NCI-H2029 treated with DMSO at 0.1 percent for 48 hours (cell line): ENCODE measurements at regions not wholly inside any gene's neighbourhood (a gene's known extent, or its start where the extent isn't known, plus 50 kb on each side); places are given as distances from the start of the nearest gene placed in this dataset.

Experiments used
- DNase-seq: peaks from one replicate; lab custom pipeline; 2025; lab: John Stamatoyannopoulos, UW

DNA sequence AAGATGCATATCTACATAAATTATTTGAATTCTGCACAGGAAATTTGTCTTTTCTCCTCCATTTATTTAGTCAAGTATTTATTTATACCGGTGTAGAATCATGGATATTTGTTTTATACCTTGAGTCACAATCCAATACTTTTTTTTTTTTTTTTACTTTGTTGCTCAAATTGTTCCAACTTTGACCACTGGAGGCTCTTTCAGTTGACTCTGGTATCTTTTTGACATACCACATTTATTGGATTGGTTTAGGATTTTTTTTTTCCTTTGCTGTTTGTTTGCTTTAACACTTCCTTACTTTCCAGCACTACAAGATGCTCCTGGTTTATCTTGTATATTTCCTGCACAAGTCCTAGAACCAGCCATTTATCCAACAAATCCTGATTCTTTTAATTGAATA lies 543.1 kb upstream of the RIOK2 start:
- no peak for DNase-seq

GRCh38 chr5:97728920-97729319 lies 545.9 kb upstream of the RIOK2 start:
- no peak for DNase-seq

GRCh38 chr5:97729938-97730337 lies 546.9 kb upstream of the RIOK2 start:
- no peak for DNase-seq

- DNase-seq, result no peak
These were observed 552.2 kb upstream of the RIOK2 start for GRCh38 chr5:97735209-97735608.

- no peak for DNase-seq
These were observed 554.6 kb upstream of the RIOK2 start for GRCh38 chr5:97737608-97738007.

- DNase-seq, result no peak
These were observed 562.8 kb upstream of the RIOK2 start for GRCh38 chr5:97745817-97746216.

- no peak for DNase-seq
These were observed 567.5 kb upstream of the RIOK2 start for GRCh38 chr5:97750576-97750975.

DNA sequence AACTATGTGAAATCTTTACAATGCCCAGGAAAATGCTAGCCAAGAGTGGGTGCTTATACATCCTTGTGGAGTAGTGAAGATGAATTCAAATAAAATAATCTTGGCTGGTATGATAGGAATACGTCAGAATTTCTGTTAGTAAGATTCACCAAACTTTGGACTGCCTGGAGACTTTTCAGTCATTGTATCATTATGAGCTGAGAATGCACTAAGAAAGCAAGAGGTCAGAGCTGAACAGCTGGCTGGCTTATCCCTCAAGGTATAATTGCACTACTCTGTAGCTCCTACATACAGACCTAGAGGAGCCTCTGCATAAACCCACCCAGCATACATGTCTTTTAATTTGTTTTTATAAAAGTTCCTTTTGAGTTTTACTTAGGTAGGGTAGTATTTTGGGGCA lies 568.5 kb upstream of the RIOK2 start:
- DNase-seq, result no peak

- DNase-seq, result no peak
These were observed 569.8 kb upstream of the RIOK2 start for GRCh38 chr5:97752871-97753270.

DNA sequence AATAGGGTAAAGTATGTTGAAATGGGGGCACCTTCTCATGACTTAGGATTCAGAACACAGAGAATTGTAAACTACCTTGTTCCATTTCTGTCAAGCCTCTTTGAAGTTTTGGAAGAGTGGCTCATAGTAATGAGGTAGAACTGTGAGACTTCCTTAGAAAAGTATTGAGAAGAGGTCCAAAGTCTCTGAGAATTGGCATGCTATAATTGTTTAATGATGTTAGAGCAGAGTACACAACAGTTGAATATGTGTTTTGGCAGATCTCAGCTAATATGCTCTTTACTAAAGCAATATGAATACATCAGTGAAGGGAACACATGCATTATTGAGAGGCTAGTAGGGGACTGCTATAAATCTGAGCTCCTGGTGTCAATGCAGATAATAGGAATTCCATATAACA lies 579.4 kb upstream of the RIOK2 start:
- DNase-seq, result no peak

DNA sequence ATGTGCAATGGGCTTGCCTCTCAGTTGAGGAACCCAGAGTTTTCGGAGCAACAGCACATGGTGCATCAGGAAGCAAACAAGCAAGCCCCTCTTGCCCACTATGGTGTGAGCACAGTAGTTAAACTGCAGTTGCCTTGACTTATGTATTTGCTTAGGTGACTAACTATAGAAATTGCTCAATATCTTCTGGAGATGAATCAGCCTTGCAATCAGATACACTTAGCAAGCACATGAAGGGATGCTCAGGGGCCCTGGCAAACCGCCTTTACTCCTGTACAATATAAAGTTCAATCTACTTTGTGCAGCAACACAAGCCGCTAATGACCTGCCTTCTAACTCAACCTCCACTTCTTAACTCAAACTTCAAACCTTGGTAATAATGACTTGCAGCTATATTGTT lies 581.7 kb upstream of the RIOK2 start:
- DNase-seq, result no peak

DNA sequence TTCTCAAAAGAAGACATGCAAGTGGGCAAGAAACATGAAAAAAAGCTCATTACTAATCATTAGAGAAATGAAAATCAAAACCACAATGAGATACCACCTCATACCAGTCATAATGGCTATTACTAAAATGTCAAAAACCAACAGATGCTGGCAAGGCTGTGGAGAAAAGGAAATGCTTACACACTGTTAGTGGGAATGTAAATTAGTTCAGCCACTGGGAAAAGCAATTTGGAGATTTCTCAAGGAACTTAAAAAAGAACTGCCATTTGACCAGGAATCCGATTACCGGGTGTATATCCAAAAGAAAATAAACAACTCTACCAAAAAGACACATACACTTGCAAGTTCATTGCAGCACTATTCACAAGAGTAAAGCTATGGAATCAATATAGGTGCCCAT lies 595.4 kb upstream of the RIOK2 start:
- DNase-seq, result no peak

GRCh38 chr5:97788369-97788768 lies 605.3 kb upstream of the RIOK2 start:
- DNase-seq, result no peak

DNA sequence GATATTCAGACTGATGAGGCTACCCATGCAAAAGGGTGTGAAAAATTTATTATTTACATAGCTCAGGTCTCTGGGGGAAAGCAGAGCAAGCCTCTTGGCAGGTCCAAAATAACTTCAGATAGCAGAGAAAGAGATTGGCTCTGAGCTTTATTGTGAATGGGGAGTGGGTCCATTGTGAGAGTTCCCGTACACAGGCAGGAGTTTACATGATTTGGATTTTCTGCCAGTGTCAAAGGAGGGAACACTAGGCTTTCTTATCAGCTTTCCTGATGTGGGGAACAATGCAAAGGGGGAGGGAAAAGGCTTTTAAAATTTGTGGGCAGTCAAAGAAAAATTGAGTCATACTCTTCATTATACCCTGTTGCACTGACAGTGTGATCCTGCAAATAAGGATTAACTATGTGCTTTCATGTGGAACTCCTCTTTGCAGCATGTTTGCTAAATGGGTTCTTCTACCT lies 615.0 kb upstream of the RIOK2 start:
- no peak for DNase-seq

DNA sequence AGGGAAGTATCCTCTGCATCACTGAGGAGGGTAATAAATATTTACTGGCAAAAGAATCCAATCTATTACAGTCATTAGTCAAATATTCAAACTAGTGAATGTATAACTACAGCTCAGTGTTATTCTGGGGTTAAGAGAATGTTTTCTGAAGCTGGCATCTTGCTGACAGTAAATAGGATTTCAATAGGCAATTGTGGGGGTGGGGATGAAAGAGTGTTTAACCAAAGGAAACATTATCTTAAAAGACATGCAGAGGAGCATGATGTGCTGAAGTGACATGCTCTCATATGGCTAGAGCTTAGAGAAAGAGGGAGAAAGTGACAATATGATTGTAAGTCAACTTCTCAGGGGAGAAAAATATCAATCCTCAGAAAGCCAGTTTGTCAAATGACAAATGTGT lies 618.4 kb upstream of the RIOK2 start:
- no peak for DNase-seq

- DNase-seq, result no peak
These were observed 637.1 kb upstream of the RIOK2 start for GRCh38 chr5:97820138-97820537.

DNA sequence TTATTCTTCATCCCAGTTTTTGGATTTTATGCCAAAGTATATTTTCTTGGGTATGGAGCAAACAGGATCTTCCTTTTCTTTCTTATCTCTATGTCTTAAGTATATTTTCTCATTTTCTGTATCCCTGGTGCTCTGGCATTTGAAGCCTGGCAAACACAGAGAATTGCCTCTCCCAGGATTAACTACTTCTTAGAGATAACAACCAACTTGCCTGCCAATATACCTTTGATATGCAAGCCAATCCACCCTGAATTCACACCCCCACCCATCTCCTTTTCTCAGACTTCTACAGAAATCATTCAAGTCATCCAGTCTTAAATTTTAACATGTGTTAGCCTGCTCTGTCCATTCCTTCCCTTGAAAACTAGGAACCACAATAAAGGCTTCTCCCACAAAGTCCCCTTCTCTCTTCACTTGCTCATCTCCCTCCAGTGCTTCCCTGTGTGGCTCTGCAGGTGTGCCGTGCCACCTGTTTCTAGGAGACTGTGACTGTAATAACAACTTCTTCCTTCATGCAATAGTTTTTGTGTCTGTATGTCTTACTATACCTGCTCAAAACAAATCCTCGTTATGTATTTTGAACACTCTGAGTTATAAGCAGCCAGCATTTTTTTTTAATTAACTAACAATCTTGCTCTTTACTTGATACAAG lies 649.7 kb upstream of the RIOK2 start:
- DNase-seq, result no peak

DNA sequence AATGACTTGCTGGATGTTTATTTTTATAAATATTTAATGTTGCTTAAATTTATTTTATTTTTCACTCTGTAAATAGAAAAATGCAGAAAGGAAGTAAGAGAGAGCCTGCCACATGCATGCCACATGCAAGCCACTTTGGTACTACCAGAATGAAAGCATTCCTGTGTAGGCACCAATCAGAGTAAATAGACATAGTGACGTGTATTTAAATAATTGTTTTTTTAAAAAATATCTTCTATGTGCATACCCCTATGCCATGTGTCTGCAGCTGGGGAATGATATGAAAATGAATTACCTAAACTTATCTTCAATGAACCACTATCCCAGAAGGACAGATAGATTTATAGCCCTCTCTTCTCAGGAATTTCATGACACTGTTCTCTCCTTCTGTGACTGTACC lies 651.5 kb upstream of the RIOK2 start:
- no peak for DNase-seq

DNA sequence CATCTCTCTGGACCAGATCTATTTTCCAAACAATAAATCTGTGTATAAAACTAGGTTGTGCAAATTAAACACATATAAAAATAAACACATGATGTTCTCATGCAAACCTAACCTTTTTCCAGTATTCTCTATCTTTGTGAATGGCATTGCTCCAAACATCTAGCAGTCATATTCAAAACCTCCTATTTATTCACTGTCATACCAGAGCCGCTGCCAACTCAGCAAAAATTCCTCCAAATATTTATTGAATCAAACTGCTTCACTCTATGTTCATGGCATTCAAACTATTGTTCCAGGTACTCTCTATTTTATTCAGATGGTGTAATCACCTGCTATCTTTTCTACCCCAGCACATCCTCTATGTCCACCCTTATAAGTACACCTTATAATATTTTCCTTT lies 652.1 kb upstream of the RIOK2 start:
- DNase-seq, result no peak

- no peak for DNase-seq
These were observed 653.8 kb upstream of the RIOK2 start for GRCh38 chr5:97836816-97837215.

GRCh38 chr5:97838214-97838613 lies 655.2 kb upstream of the RIOK2 start:
- no peak for DNase-seq

GRCh38 chr5:97839341-97840086 lies 656.5 kb upstream of the RIOK2 start:
- DNase-seq, result no peak

DNA sequence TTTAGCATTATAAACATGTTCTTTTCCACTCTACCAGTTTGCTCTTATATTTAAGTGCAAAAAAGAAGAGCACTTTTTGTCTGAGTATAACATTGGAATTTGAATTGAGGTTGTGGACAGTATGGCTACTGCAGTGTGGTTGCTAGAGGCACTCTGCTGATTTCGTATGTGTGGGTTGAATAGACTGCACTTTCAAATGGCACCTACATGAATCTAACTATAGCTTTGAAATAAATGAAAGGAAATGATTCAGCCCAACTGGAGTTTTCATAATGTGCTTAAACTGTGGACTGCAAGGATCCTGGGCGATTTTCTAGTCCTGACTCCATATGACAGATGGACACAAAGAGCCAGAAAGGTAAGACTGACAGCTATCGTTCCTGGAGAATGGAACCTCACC lies 657.6 kb upstream of the RIOK2 start:
- no peak for DNase-seq

GRCh38 chr5:97842687-97843086 lies 659.6 kb upstream of the RIOK2 start:
- DNase-seq, result no peak
